ENCODE measurements at regions not wholly inside any gene's neighbourhood (a gene's known extent, or its start where the extent isn't known, plus 50 kb on each side); places are given as distances from the start of the nearest gene placed in this dataset.

DNA sequence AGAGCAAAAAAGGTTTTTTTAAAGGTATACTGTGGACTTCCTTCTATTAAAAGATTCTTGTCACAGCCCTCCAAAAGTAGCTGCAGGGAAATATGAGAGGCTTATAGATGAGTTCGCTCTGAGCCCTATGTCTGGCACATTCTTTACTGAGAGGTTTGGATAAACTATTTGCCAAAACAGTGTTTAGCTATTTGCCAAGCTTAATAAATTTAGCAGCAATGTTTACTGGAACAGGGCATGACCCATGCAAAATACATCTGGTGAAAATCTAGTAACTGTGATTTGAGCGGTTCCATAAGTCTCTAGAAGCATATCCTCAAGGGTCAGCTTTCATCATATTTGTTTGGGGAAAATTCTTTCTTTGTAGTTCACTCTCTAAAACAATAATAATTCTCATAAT, 1696.7 kb upstream of the PIK3C3 start:
- no peak for TF ChIP-seq CTCF (IDR thresholded peaks at IDR 0.05 in 2 of 3, conservative IDR thresholded peaks at IDR 0.05 in 1 of 3; ENCODE audit: control insufficient read depth in 2 of 3, extremely low read depth in 1 of 3, insufficient read depth in 1 of 3, low read depth in 3 of 3, low read length in 3 of 3)
- TF ChIP-seq CHD1 (IDR thresholded peaks at IDR 0.05; ENCODE audit: low read depth, low read length), result no peak
- TF ChIP-seq STAT1 (conservative IDR thresholded peaks at IDR 0.05), result no peak
- no peak for TF ChIP-seq GABPA (IDR thresholded peaks at IDR 0.05; ENCODE audit: low read depth)
- no peak for TF ChIP-seq CEBPB (IDR thresholded peaks at IDR 0.05; ENCODE audit: borderline replicate concordance in 1 of 2, low read depth in 2 of 2, low read length in 2 of 2)
- no peak for TF ChIP-seq JUND (IDR thresholded peaks at IDR 0.05; ENCODE audit: low read depth, low read length)
- no peak for TF ChIP-seq ZZZ3 (IDR thresholded peaks at IDR 0.05; ENCODE audit: control insufficient read depth, insufficient read length, low read depth)
- TF ChIP-seq, protein P1, sequence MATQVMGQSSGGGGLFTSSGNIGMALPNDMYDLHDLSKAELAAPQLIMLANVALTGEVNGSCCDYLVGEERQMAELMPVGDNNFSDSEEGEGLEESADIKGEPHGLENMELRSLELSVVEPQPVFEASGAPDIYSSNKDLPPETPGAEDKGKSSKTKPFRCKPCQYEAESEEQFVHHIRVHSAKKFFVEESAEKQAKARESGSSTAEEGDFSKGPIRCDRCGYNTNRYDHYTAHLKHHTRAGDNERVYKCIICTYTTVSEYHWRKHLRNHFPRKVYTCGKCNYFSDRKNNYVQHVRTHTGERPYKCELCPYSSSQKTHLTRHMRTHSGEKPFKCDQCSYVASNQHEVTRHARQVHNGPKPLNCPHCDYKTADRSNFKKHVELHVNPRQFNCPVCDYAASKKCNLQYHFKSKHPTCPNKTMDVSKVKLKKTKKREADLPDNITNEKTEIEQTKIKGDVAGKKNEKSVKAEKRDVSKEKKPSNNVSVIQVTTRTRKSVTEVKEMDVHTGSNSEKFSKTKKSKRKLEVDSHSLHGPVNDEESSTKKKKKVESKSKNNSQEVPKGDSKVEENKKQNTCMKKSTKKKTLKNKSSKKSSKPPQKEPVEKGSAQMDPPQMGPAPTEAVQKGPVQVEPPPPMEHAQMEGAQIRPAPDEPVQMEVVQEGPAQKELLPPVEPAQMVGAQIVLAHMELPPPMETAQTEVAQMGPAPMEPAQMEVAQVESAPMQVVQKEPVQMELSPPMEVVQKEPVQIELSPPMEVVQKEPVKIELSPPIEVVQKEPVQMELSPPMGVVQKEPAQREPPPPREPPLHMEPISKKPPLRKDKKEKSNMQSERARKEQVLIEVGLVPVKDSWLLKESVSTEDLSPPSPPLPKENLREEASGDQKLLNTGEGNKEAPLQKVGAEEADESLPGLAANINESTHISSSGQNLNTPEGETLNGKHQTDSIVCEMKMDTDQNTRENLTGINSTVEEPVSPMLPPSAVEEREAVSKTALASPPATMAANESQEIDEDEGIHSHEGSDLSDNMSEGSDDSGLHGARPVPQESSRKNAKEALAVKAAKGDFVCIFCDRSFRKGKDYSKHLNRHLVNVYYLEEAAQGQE (IDR thresholded peaks at IDR 0.05; ENCODE audit: low read depth, low read length), result no peak

All from GM12878 (cell line).